ENCODE measurements at regions not wholly inside any gene's neighbourhood (a gene's known extent, or its start where the extent isn't known, plus 50 kb on each side); places are given as distances from the start of the nearest gene placed in this dataset.
"Not testable (repeated sequence)": the region's sequence is repeated elsewhere in the genome, so short reads cannot be mapped to it uniquely, and the experiment has no call there.

GRCh38 chr2:15692551-15693377 is 101.1 kb downstream of the DDX1 start:
- no peak overlapping the region for H3K4me3 Mint-ChIP-seq
- H3K4me1 Mint-ChIP-seq (ENCODE audit: unreplicated experiment), result peaks cover 13% of the 10 kb centered on the region
- TF ChIP-seq CTCF (conservative IDR thresholded peaks at IDR 0.05), result no peak
- no peaks in the 10 kb centered on the region for H3K36me3 Mint-ChIP-seq
- peaks cover 5% of the 10 kb centered on the region for H3K9me3 Mint-ChIP-seq
- no peaks in the 10 kb centered on the region for H3K27me3 Mint-ChIP-seq
- DNase-seq (ENCODE audit: extremely low spot score, unreplicated experiment), result no peak
- no peak overlapping the region for H3K27ac Mint-ChIP-seq

- Mint-ChIP-seq H3K4me3 (no peak overlapping the region), H3K4me1 (ENCODE audit: unreplicated experiment) (peaks cover 13% of the 10 kb centered on the region), H3K27me3 (no peaks in the 10 kb centered on the region), H3K27ac (no peak overlapping the region), H3K36me3 (no peaks in the 10 kb centered on the region), H3K9me3 (peaks cover 5% of the 10 kb centered on the region)
- TF ChIP-seq CTCF (conservative IDR thresholded peaks at IDR 0.05), result no peak
- no peak for DNase-seq (ENCODE audit: extremely low spot score, unreplicated experiment)
Measured at GRCh38 chr2:15693382-15693781, 101.7 kb downstream of the DDX1 start.

GRCh38 chr2:15693926-15694588 is 102.4 kb downstream of the DDX1 start:
- Mint-ChIP-seq H3K27me3 (no peaks in the 10 kb centered on the region), H3K4me3 (no peak overlapping the region), H3K9me3 (peaks cover 5% of the 10 kb centered on the region), H3K36me3 (no peaks in the 10 kb centered on the region), H3K27ac (no peak overlapping the region), H3K4me1 (ENCODE audit: unreplicated experiment) (peaks cover 13% of the 10 kb centered on the region)
- DNase-seq (ENCODE audit: extremely low spot score, unreplicated experiment), result no peak
- no peak for TF ChIP-seq CTCF (conservative IDR thresholded peaks at IDR 0.05)

GRCh38 chr2:15694589-15694986 is 102.9 kb downstream of the DDX1 start:
- Mint-ChIP-seq H3K27ac (no peak overlapping the region), H3K9me3 (peaks cover 5% of the 10 kb centered on the region), H3K27me3 (no peaks in the 10 kb centered on the region), H3K4me1 (ENCODE audit: unreplicated experiment) (peaks cover 13% of the 10 kb centered on the region), H3K36me3 (no peaks in the 10 kb centered on the region), H3K4me3 (no peak overlapping the region)
- DNase-seq (ENCODE audit: extremely low spot score, unreplicated experiment), result no peak
- TF ChIP-seq CTCF (conservative IDR thresholded peaks at IDR 0.05), result no peak

- no peak for DNase-seq (ENCODE audit: extremely low spot score, unreplicated experiment)
- no peak overlapping the region for H3K27ac Mint-ChIP-seq
- no peak for TF ChIP-seq CTCF (conservative IDR thresholded peaks at IDR 0.05)
- no peak overlapping the region for H3K4me3 Mint-ChIP-seq
- H3K27me3 Mint-ChIP-seq, result no peaks in the 10 kb centered on the region
- peaks cover 5% of the 10 kb centered on the region for H3K9me3 Mint-ChIP-seq
- peaks cover 13% of the 10 kb centered on the region for H3K4me1 Mint-ChIP-seq (ENCODE audit: unreplicated experiment)
- no peaks in the 10 kb centered on the region for H3K36me3 Mint-ChIP-seq
Measured at GRCh38 chr2:15695582-15696330, 104.1 kb downstream of the DDX1 start.

GRCh38 chr2:15696606-15697170 is 105.0 kb downstream of the DDX1 start:
- H3K9me3 Mint-ChIP-seq; H3K27ac Mint-ChIP-seq; DNase-seq (ENCODE audit: extremely low spot score, unreplicated experiment); H3K27me3 Mint-ChIP-seq; H3K4me3 Mint-ChIP-seq; H3K36me3 Mint-ChIP-seq: not testable (repeated sequence)
- peaks cover 13% of the 10 kb centered on the region for H3K4me1 Mint-ChIP-seq (ENCODE audit: unreplicated experiment)

All from type B pancreatic cell (in vitro differentiated cells).